Stimulated activated CD4-positive, alpha-beta T cell treated with anti-CD3 and anti-CD28 coated beads, Interleukin-1b, Interleukin-23, amount 100 ng/mL, for 48 hours (primary cell): ENCODE measurements at regions not wholly inside any gene's neighbourhood (a gene's known extent, or its start where the extent isn't known, plus 50 kb on each side); places are given as distances from the start of the nearest gene placed in this dataset.
"Not testable (repeated sequence)": the region's sequence is repeated elsewhere in the genome, so short reads cannot be mapped to it uniquely, and the experiment has no call there.

Experiments
- DNase-seq: peaks from one replicate; pipeline ENCODE4 v3.0.0-alpha.2; 2020

GRCh38 chr12:4191149-4191548 lies 82.4 kb upstream of the CCND2 start:
- DNase-seq: no peak

- DNase-seq: no peak
These were observed 83.0 kb upstream of the CCND2 start for GRCh38 chr12:4190366-4191063.

GRCh38 chr12:4189721-4190120 lies 83.8 kb upstream of the CCND2 start:
- no peak for DNase-seq

- no peak for DNase-seq
These were observed 85.6 kb upstream of the CCND2 start for GRCh38 chr12:4187916-4188315.

- DNase-seq: not testable (repeated sequence)
These were observed 86.2 kb upstream of the CCND2 start for GRCh38 chr12:4187315-4187714.

- DNase-seq: peak; percentile 41
These were observed 95.0 kb upstream of the CCND2 start for GRCh38 chr12:4178424-4179170.

- no peak for DNase-seq
These were observed 96.3 kb upstream of the CCND2 start for GRCh38 chr12:4177262-4177661.

GRCh38 chr12:4176168-4176567 lies 97.4 kb upstream of the CCND2 start:
- no peak for DNase-seq

- DNase-seq: no peak
These were observed 99.1 kb upstream of the CCND2 start for GRCh38 chr12:4174417-4174816.

GRCh38 chr12:4172999-4173398 lies 100.6 kb upstream of the CCND2 start:
- DNase-seq: no peak

GRCh38 chr12:4171742-4172141 lies 101.8 kb upstream of the CCND2 start:
- DNase-seq: no peak

GRCh38 chr12:4169959-4170358 lies 103.6 kb upstream of the CCND2 start:
- DNase-seq: peak; percentile 60

- DNase-seq: no peak
These were observed 104.0 kb upstream of the CCND2 start for GRCh38 chr12:4169531-4169930.

- no peak for DNase-seq
These were observed 105.5 kb upstream of the CCND2 start for GRCh38 chr12:4168036-4168435.

GRCh38 chr12:4164559-4165558 lies 108.7 kb upstream of the CCND2 start:
- DNase-seq: peak; percentile 72

- no peak for DNase-seq
These were observed 109.4 kb upstream of the CCND2 start for GRCh38 chr12:4164188-4164558.

GRCh38 chr12:4161718-4162117 lies 111.8 kb upstream of the CCND2 start:
- DNase-seq: no peak

GRCh38 chr12:4160314-4161040 lies 113.1 kb upstream of the CCND2 start:
- no peak for DNase-seq

- DNase-seq: no peak
These were observed 113.7 kb upstream of the CCND2 start for GRCh38 chr12:4159851-4160250.

GRCh38 chr12:4158306-4158705 lies 115.3 kb upstream of the CCND2 start:
- DNase-seq: no peak

- DNase-seq: no peak
These were observed 116.4 kb upstream of the CCND2 start for GRCh38 chr12:4157122-4157521.

GRCh38 chr12:4156317-4156716 lies 117.2 kb upstream of the CCND2 start:
- no peak for DNase-seq
